H9 (cell line): ENCODE measurements at regions not wholly inside any gene's neighbourhood (a gene's known extent, or its start where the extent isn't known, plus 50 kb on each side); places are given as distances from the start of the nearest gene placed in this dataset.

Source experiments
- DNase-seq: peaks from one replicate; pipeline ENCODE4 v3.0.0-alpha.2; 2017
- H2AFZ ChIP-seq: one replicate; pipeline ENCODE4 v1.6.1; 2013; ENCODE audit warnings: mild to moderate bottlenecking, low read length, control low read depth, moderate library complexity
- H2AK5ac ChIP-seq: 2 replicates; pipeline ENCODE4 v1.6.1; 2013; ENCODE audit warnings: low read length, control low read depth, mixed read lengths; ENCODE audit not compliant: insufficient read length
- H2BK120ac ChIP-seq: one replicate; pipeline ENCODE4 v1.6.1; 2013; ENCODE audit warnings: low read depth, mild to moderate bottlenecking, low read length, control low read depth, inconsistent platforms; ENCODE audit not compliant: poor library complexity, severe bottlenecking
- H2BK12ac ChIP-seq: 2 replicates; pipeline ENCODE4 v1.6.1; 2013; ENCODE audit warnings: low read length, control low read depth, mixed read lengths, low read depth; ENCODE audit not compliant: insufficient read length
- H2BK15ac ChIP-seq: 2 replicates; pipeline ENCODE4 v1.6.1; 2013; ENCODE audit warnings: low read depth, low read length, control low read depth
- H2BK20ac ChIP-seq: one replicate; pipeline ENCODE4 v1.6.1; 2013; ENCODE audit warnings: low read depth, mild to moderate bottlenecking, low read length, control low read depth, inconsistent platforms; ENCODE audit not compliant: poor library complexity, severe bottlenecking
- H2BK5ac ChIP-seq: 2 replicates; pipeline ENCODE4 v1.6.1; 2013; ENCODE audit warnings: low read length, control low read depth, mixed read lengths; ENCODE audit not compliant: insufficient read length
- H3K14ac ChIP-seq: 2 replicates; pipeline ENCODE4 v1.6.1; 2013; ENCODE audit warnings: low read length, control low read depth; ENCODE audit not compliant: insufficient read depth
- H3K18ac ChIP-seq: 2 replicates; pipeline ENCODE4 v1.6.1; 2013; ENCODE audit warnings: low read depth, mild to moderate bottlenecking, mixed read lengths, low read length, control low read depth; ENCODE audit not compliant: insufficient read length
- H3K23ac ChIP-seq: 2 replicates; pipeline ENCODE4 v1.6.1; 2013; ENCODE audit warnings: low read length, control low read depth, mixed read lengths, low read depth; ENCODE audit not compliant: insufficient read length
- H3K23me2 ChIP-seq: 2 replicates; pipeline ENCODE4 v1.6.1; 2013; ENCODE audit warnings: low read depth, mild to moderate bottlenecking, mixed read lengths, low read length, control low read depth; ENCODE audit not compliant: insufficient read length, poor library complexity, severe bottlenecking
- H3K27ac ChIP-seq: 2 replicates; pipeline ENCODE4 v1.5.1; 2013; ENCODE audit warnings: low read length, control low read depth, mixed read lengths, low read depth; ENCODE audit not compliant: insufficient read length
- H3K27me3 ChIP-seq: 2 replicates; pipeline ENCODE4 v1.6.1; 2013; ENCODE audit warnings: low read length, control low read depth, inconsistent platforms; ENCODE audit not compliant: insufficient read depth
- H3K4ac ChIP-seq: 2 replicates; pipeline ENCODE4 v1.6.1; 2013; ENCODE audit warnings: low read depth, mild to moderate bottlenecking, control low read depth, inconsistent platforms, low read length, moderate library complexity
- H3K4me1 ChIP-seq: 2 replicates; pipeline ENCODE4 v1.6.1; 2013; ENCODE audit warnings: low read length, control low read depth, inconsistent platforms; ENCODE audit not compliant: insufficient read depth
- H3K4me2 ChIP-seq: 2 replicates; pipeline ENCODE4 v1.6.1; 2013; ENCODE audit warnings: low read length, control low read depth, mixed read lengths; ENCODE audit not compliant: insufficient read length, insufficient read depth
- H3K56ac ChIP-seq: 2 replicates; pipeline ENCODE4 v1.6.1; 2013; ENCODE audit warnings: low read depth, mild to moderate bottlenecking, mixed read lengths, low read length, control low read depth; ENCODE audit not compliant: insufficient read length
- H3K79me1 ChIP-seq: 2 replicates; pipeline ENCODE4 v1.6.1; 2013; ENCODE audit warnings: low read depth, mild to moderate bottlenecking, moderate library complexity, low read length, control low read depth, inconsistent platforms; ENCODE audit not compliant: insufficient read depth, poor library complexity, severe bottlenecking
- H3K79me2 ChIP-seq: 2 replicates; pipeline ENCODE4 v1.6.1; 2013; ENCODE audit warnings: low read length, control low read depth, inconsistent platforms; ENCODE audit not compliant: insufficient read depth
- H3K9ac ChIP-seq: 2 replicates; pipeline ENCODE4 v1.6.1; 2013; ENCODE audit warnings: low read length, control low read depth, mixed read lengths; ENCODE audit not compliant: insufficient read length; ENCODE audit errors: extremely low read depth
- H3K9me3 ChIP-seq: one replicate; pipeline ENCODE4 v1.6.1; 2013; ENCODE audit warnings: low read depth, low read length, inconsistent platforms; ENCODE audit not compliant: control insufficient read depth
- H3T11ph ChIP-seq: one replicate; pipeline ENCODE4 v1.6.1; 2013; ENCODE audit warnings: mild to moderate bottlenecking, low read length, control low read depth, inconsistent platforms
- H4K20me1 ChIP-seq: one replicate; pipeline ENCODE4 v1.6.1; 2013; ENCODE audit not compliant: control insufficient read depth, insufficient read length, insufficient read depth
- H4K5ac ChIP-seq: 2 replicates; pipeline ENCODE4 v1.6.1; 2013; ENCODE audit warnings: low read depth, mild to moderate bottlenecking, mixed read lengths, low read length, control low read depth; ENCODE audit not compliant: insufficient read length
- H4K8ac ChIP-seq: replicated peaks from 2 replicates; pipeline ENCODE4 v1.6.1; 2013; ENCODE audit warnings: low read length, control low read depth, mixed read lengths, low read depth; ENCODE audit not compliant: insufficient read length
- H4K91ac ChIP-seq: 2 replicates; pipeline ENCODE4 v1.6.1; 2013; ENCODE audit warnings: low read depth, mild to moderate bottlenecking, moderate library complexity, mixed read lengths, low read length, control low read depth; ENCODE audit not compliant: insufficient read length
- H3K27ac Mint-ChIP-seq, 3 experiments: 2 replicates in 2 of 3; 3 replicates in 1 of 3; pipeline ENCODE4 v1.8.0; 2020 to 2021; ENCODE audit warnings: mixed read lengths in 3 of 3, mild to moderate bottlenecking in 1 of 3, moderate library complexity in 1 of 3
- H3K27me3 Mint-ChIP-seq: 2 replicates; pipeline ENCODE4 v1.8.0; 2021; ENCODE audit warnings: low read depth, mild to moderate bottlenecking, moderate library complexity, mixed read lengths
- H3K36me3 Mint-ChIP-seq, 3 experiments: 2 replicates in 2 of 3; 3 replicates in 1 of 3; pipeline ENCODE4 v1.8.0; 2020 to 2021; ENCODE audit warnings: low read depth in 3 of 3, mixed read lengths in 3 of 3; ENCODE audit not compliant: insufficient read depth in 1 of 3
- H3K4me1 Mint-ChIP-seq, 2 experiments: 2 replicates each; pipeline ENCODE4 v1.8.0; 2020; ENCODE audit warnings: mixed read lengths in 2 of 2
- H3K4me3 Mint-ChIP-seq, 2 experiments: 2 replicates in 1 of 2; 3 replicates in 1 of 2; pipeline ENCODE4 v1.8.0; 2020 to 2021; ENCODE audit warnings: mild to moderate bottlenecking in 2 of 2, mixed read lengths in 2 of 2, moderate library complexity in 1 of 2
- H3K9me3 Mint-ChIP-seq, 2 experiments: 2 replicates in 1 of 2; 3 replicates in 1 of 2; pipeline ENCODE4 v1.8.0; 2020; ENCODE audit warnings: mild to moderate bottlenecking in 2 of 2, mixed read lengths in 2 of 2, moderate library complexity in 1 of 2
- CTCF ChIP-seq: fragments of 200-600 bp; sonication (generic); conservative IDR thresholded peaks from 3 replicates; pipeline ENCODE4 v1.8.0; 2021; ENCODE audit warnings: antibody characterized with exemption, mild to moderate bottlenecking

- Mint-ChIP-seq H3K27ac (no peak overlapping the region), H3K36me3 (no peaks in the 10 kb centered on the region), H3K4me1 (no peaks in the 10 kb centered on the region), H3K4me3 (no peak overlapping the region), H3K9me3 (no peaks in the 10 kb centered on the region), H3K27me3 (no peaks in the 10 kb centered on the region)
- no peaks in the 10 kb centered on the region for H3K27me3 ChIP-seq
- no peak for TF ChIP-seq CTCF
- no peak overlapping the region for H2AFZ ChIP-seq
- no peaks in the 10 kb centered on the region for H3K9me3 ChIP-seq
- H3K27ac ChIP-seq: no peak overlapping the region
- H2BK12ac ChIP-seq: no peak overlapping the region
- H3K56ac ChIP-seq: no peak overlapping the region
- H3K79me1 ChIP-seq: no peaks in the 10 kb centered on the region
- no peaks in the 10 kb centered on the region for H4K20me1 ChIP-seq
- no peaks in the 10 kb centered on the region for H3K4me1 ChIP-seq
- no peaks in the 10 kb centered on the region for H3K23me2 ChIP-seq
- H3K9ac ChIP-seq: no peak overlapping the region
- H3K14ac ChIP-seq: no peak overlapping the region
- H2AK5ac ChIP-seq: no peak overlapping the region
- no peak overlapping the region for H2BK5ac ChIP-seq
- no peak overlapping the region for H3K18ac ChIP-seq
- no peak for DNase-seq
- H3K4me2 ChIP-seq: no peak overlapping the region
- no peak overlapping the region for H2BK120ac ChIP-seq
- H3K4ac ChIP-seq: no peak overlapping the region
- H4K5ac ChIP-seq: no peak overlapping the region
- H2BK15ac ChIP-seq: no peak overlapping the region
- no peak overlapping the region for H4K8ac ChIP-seq
- no peak overlapping the region for H2BK20ac ChIP-seq
- H3K79me2 ChIP-seq: no peaks in the 10 kb centered on the region
- H3K23ac ChIP-seq: no peak overlapping the region
- no peak overlapping the region for H4K91ac ChIP-seq
- H3T11ph ChIP-seq: no peak overlapping the region
These were observed 649.4 kb downstream of the CPS1 start for GRCh38 chr2:211205836-211206235.
